GM23338 (cell line): ENCODE measurements at regions not wholly inside any gene's neighbourhood (a gene's known extent, or its start where the extent isn't known, plus 50 kb on each side); places are given as distances from the start of the nearest gene placed in this dataset.

Source experiments
- ATAC-seq: fragments of 200-7000 bp; cut with Tn5 transposase; 3 replicates; pipeline ENCODE4 v1.9.1; 2020
- DNase-seq: peaks from one replicate; pipeline ENCODE4 v3.0.0-alpha.2; 2015; ENCODE audit warnings: low spot score
- H2AFZ ChIP-seq: fragments of 200-600 bp; sonication (generic); 2 replicates; pipeline ENCODE4 v1.8.0; 2016; ENCODE audit warnings: antibody characterized with exemption, mild to moderate bottlenecking, moderate library complexity
- H3F3A ChIP-seq: fragments of 200-600 bp; sonication (generic); replicated peaks from 2 replicates; pipeline ENCODE4 v1.8.0; 2017; ENCODE audit warnings: antibody characterized with exemption, mixed run types, low read depth
- H3K27ac ChIP-seq: fragments of 200-600 bp; sonication (generic); 2 replicates; pipeline ENCODE4 v1.6.1; 2016; ENCODE audit warnings: low read depth
- H3K27me3 ChIP-seq: fragments of 200-600 bp; sonication (generic); 2 replicates; pipeline ENCODE4 v1.8.0; 2016; ENCODE audit warnings: mild to moderate bottlenecking, mixed run types, moderate library complexity; ENCODE audit not compliant: insufficient read depth
- H3K36me3 ChIP-seq: fragments of 200-600 bp; sonication (generic); 2 replicates; pipeline ENCODE4 v1.8.0; 2016; ENCODE audit warnings: mild to moderate bottlenecking; ENCODE audit not compliant: insufficient read depth
- H3K4me1 ChIP-seq: fragments of 200-600 bp; sonication (generic); 2 replicates; pipeline ENCODE4 v1.8.0; 2016; ENCODE audit warnings: mild to moderate bottlenecking, moderate library complexity; ENCODE audit not compliant: insufficient read depth
- H3K4me2 ChIP-seq: fragments of 200-600 bp; sonication (generic); 2 replicates; pipeline ENCODE4 v1.7.1; 2017; ENCODE audit warnings: mixed run types
- H3K4me3 ChIP-seq: fragments of 200-600 bp; sonication (generic); 2 replicates; pipeline ENCODE4 v1.6.1; 2016; ENCODE audit warnings: mixed run types
- H3K79me2 ChIP-seq: fragments of 200-600 bp; sonication (generic); replicated peaks from 2 replicates; pipeline ENCODE4 v1.8.0; 2017; ENCODE audit warnings: mild to moderate bottlenecking; ENCODE audit not compliant: insufficient read depth
- H3K9me2 ChIP-seq: fragments of 200-600 bp; sonication (generic); 2 replicates; pipeline ENCODE4 v1.8.0; 2017; ENCODE audit not compliant: insufficient read depth
- H4K20me1 ChIP-seq: fragments of 200-600 bp; sonication (generic); replicated peaks from 2 replicates; pipeline ENCODE4 v1.8.0; 2017; ENCODE audit warnings: mild to moderate bottlenecking; ENCODE audit not compliant: insufficient read depth
- H3K27ac Mint-ChIP-seq: 2 replicates; pipeline ENCODE4 v1.8.0; 2020; ENCODE audit warnings: inconsistent platforms, mild to moderate bottlenecking, moderate library complexity, mixed read lengths
- H3K27me3 Mint-ChIP-seq: 3 replicates; pipeline ENCODE4 v1.8.0; 2022; ENCODE audit warnings: low read depth, mild to moderate bottlenecking, moderate library complexity, mixed read lengths, inconsistent platforms; ENCODE audit not compliant: insufficient read depth, poor library complexity
- H3K36me3 Mint-ChIP-seq: 3 replicates; pipeline ENCODE4 v1.8.0; 2021; ENCODE audit warnings: low read depth, mild to moderate bottlenecking, inconsistent platforms, moderate library complexity, mixed read lengths
- H3K4me1 Mint-ChIP-seq: 3 replicates; pipeline ENCODE4 v1.8.0; 2020; ENCODE audit warnings: mild to moderate bottlenecking, inconsistent platforms, mixed read lengths
- H3K4me3 Mint-ChIP-seq: 3 replicates; pipeline ENCODE4 v1.8.0; 2021; ENCODE audit warnings: moderate library complexity, mild to moderate bottlenecking, inconsistent platforms, mixed read lengths
- H3K9me3 Mint-ChIP-seq: 3 replicates; pipeline ENCODE4 v1.8.0; 2020; ENCODE audit warnings: moderate library complexity, mild to moderate bottlenecking, inconsistent platforms, mixed read lengths
- CREB1 ChIP-seq: fragments of 250-450 bp; sonication (Bioruptor Pico); IDR thresholded peaks from 2 replicates; pipeline ENCODE4 v1.5.0; 2020; ENCODE audit warnings: low read depth, mild to moderate bottlenecking, moderate library complexity
- ETS1 ChIP-seq: IDR thresholded peaks from 2 replicates; pipeline ENCODE4 v1.6.1; 2016; ENCODE audit warnings: antibody characterized with exemption
- EZH2 ChIP-seq: fragments of 200-600 bp; sonication (generic); IDR thresholded peaks from one replicate; pipeline ENCODE4 v1.8.0; 2017; ENCODE audit warnings: antibody characterized with exemption, mild to moderate bottlenecking, low read depth; ENCODE audit not compliant: unreplicated experiment
- NANOG ChIP-seq: IDR thresholded peaks from 2 replicates; pipeline ENCODE4 v1.6.1; 2016; ENCODE audit warnings: antibody characterized with exemption, borderline replicate concordance
- POLR2AphosphoS5 ChIP-seq: IDR thresholded peaks from 2 replicates; pipeline ENCODE4 v1.6.1; 2016; ENCODE audit warnings: antibody characterized with exemption, low read depth
- REST ChIP-seq: IDR thresholded peaks from one replicate; pipeline ENCODE4 v1.6.1; 2018; ENCODE audit warnings: antibody characterized with exemption; ENCODE audit not compliant: unreplicated experiment
- STAT1 ChIP-seq: IDR thresholded peaks from one replicate; pipeline ENCODE4 v1.6.1; 2016; ENCODE audit warnings: antibody characterized with exemption; ENCODE audit not compliant: unreplicated experiment
- ZNF114 ChIP-seq: fragments of 250-450 bp; sonication (Bioruptor Pico); IDR thresholded peaks from 2 replicates; pipeline ENCODE4 v1.5.0; 2020; ENCODE audit warnings: mild to moderate bottlenecking, moderate library complexity
- TF ChIP-seq, protein P1 (sequence below), 2 experiments: fragments of 200-600 bp in 1 of 2; sonication (generic) in 1 of 2; conservative IDR thresholded peaks; 2 replicates each; pipeline versions ENCODE4 v1.5.1 to v1.6.1; 2016 to 2017; ENCODE audit warnings: antibody characterized with exemption in 2 of 2, low read depth in 2 of 2, mild to moderate bottlenecking in 2 of 2, moderate library complexity in 1 of 2
- TF ChIP-seq, protein P2 (sequence below): fragments of 250-450 bp; sonication (Bioruptor Pico); IDR thresholded peaks from 2 replicates; pipeline ENCODE4 v1.5.0; 2020; ENCODE audit warnings: mild to moderate bottlenecking, moderate library complexity

DNA sequence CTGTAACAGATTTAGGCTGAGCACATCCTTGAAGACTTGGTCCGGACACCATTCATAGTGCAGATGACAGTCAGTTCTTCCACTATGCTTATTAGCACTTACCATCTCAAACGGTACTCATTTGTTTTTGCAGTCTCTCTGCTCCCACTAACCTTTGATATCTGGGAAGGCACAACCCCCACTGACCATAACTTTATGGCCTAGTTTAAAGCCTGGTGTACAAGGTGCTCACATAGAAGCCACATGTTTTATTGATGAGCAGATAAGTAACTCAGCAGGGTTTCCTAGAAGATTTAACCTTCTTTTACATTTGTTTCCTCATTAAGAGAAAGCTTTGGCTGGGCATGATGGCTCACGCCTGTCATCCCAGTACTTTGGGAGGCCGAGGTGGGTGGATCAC, 119.3 kb upstream of the MAGI3 start:
- H3K4me3 ChIP-seq = no peak overlapping the region
- no peak for DNase-seq
- H3K27ac Mint-ChIP-seq = no peak overlapping the region
- no peaks in the 10 kb centered on the region for H3K79me2 ChIP-seq
- ATAC-seq = no peak
- H3K36me3 ChIP-seq = no peaks in the 10 kb centered on the region
- H4K20me1 ChIP-seq = no peaks in the 10 kb centered on the region
- H3K4me1 Mint-ChIP-seq = peaks cover 3% of the 10 kb centered on the region; the same call in 1 of the 3 replicates
- H3K4me3 Mint-ChIP-seq = no peak overlapping the region
- TF ChIP-seq STAT1 (no peak), ETS1 (no peak), NANOG (no peak), EZH2 (no peak), ZNF114 (CRISPR knock-in tag) (no peak), CREB1 (CRISPR knock-in tag) (no peak), POLR2AphosphoS5 (no peak), REST (no peak)
- TF ChIP-seq, protein P1, sequence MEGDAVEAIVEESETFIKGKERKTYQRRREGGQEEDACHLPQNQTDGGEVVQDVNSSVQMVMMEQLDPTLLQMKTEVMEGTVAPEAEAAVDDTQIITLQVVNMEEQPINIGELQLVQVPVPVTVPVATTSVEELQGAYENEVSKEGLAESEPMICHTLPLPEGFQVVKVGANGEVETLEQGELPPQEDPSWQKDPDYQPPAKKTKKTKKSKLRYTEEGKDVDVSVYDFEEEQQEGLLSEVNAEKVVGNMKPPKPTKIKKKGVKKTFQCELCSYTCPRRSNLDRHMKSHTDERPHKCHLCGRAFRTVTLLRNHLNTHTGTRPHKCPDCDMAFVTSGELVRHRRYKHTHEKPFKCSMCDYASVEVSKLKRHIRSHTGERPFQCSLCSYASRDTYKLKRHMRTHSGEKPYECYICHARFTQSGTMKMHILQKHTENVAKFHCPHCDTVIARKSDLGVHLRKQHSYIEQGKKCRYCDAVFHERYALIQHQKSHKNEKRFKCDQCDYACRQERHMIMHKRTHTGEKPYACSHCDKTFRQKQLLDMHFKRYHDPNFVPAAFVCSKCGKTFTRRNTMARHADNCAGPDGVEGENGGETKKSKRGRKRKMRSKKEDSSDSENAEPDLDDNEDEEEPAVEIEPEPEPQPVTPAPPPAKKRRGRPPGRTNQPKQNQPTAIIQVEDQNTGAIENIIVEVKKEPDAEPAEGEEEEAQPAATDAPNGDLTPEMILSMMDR (conservative IDR thresholded peaks at IDR 0.05; ENCODE audit: low read depth in 2 of 2) = no peak
- H3K27ac ChIP-seq = no peak overlapping the region
- H3K4me2 ChIP-seq = no peak overlapping the region
- H3K9me2 ChIP-seq = no peaks in the 10 kb centered on the region
- H3K4me1 ChIP-seq = peaks cover 4% of the 10 kb centered on the region; the same call in 1 of the 2 replicates
- no peaks in the 10 kb centered on the region for H3K9me3 Mint-ChIP-seq
- peaks cover 2% of the 10 kb centered on the region for H3K27me3 Mint-ChIP-seq
- no peaks in the 10 kb centered on the region for H3K36me3 Mint-ChIP-seq
- H3K27me3 ChIP-seq = no peaks in the 10 kb centered on the region
- H2AFZ ChIP-seq = peak overlapping the region; percentile 86; the same call in 1 of the 2 replicates
- no peaks in the 10 kb centered on the region for H3F3A ChIP-seq

- H3K4me1 Mint-ChIP-seq = peaks cover 11% of the 10 kb centered on the region
- no peaks in the 10 kb centered on the region for H3K36me3 ChIP-seq
- no peaks in the 10 kb centered on the region for H4K20me1 ChIP-seq
- no peak overlapping the region for H2AFZ ChIP-seq
- H3K27ac ChIP-seq = no peak overlapping the region
- H3K27me3 ChIP-seq = no peaks in the 10 kb centered on the region
- DNase-seq (no peak), ATAC-seq (no peak)
- H3K27ac Mint-ChIP-seq = no peak overlapping the region
- no peaks in the 10 kb centered on the region for H3K27me3 Mint-ChIP-seq
- no peaks in the 10 kb centered on the region for H3K9me3 Mint-ChIP-seq
- no peak overlapping the region for H3K4me2 ChIP-seq
- no peaks in the 10 kb centered on the region for H3K9me2 ChIP-seq
- no peak overlapping the region for H3K4me3 Mint-ChIP-seq
- H3K4me1 ChIP-seq = peaks cover 17% of the 10 kb centered on the region
- no peak overlapping the region for H3K4me3 ChIP-seq
- 0 out of 2 replicates have a peak, but pooled peaks cover 2% of the 10 kb centered on the region for H3F3A ChIP-seq
- H3K36me3 Mint-ChIP-seq = no peaks in the 10 kb centered on the region
- H3K79me2 ChIP-seq = no peaks in the 10 kb centered on the region
- TF ChIP-seq, protein P2, sequence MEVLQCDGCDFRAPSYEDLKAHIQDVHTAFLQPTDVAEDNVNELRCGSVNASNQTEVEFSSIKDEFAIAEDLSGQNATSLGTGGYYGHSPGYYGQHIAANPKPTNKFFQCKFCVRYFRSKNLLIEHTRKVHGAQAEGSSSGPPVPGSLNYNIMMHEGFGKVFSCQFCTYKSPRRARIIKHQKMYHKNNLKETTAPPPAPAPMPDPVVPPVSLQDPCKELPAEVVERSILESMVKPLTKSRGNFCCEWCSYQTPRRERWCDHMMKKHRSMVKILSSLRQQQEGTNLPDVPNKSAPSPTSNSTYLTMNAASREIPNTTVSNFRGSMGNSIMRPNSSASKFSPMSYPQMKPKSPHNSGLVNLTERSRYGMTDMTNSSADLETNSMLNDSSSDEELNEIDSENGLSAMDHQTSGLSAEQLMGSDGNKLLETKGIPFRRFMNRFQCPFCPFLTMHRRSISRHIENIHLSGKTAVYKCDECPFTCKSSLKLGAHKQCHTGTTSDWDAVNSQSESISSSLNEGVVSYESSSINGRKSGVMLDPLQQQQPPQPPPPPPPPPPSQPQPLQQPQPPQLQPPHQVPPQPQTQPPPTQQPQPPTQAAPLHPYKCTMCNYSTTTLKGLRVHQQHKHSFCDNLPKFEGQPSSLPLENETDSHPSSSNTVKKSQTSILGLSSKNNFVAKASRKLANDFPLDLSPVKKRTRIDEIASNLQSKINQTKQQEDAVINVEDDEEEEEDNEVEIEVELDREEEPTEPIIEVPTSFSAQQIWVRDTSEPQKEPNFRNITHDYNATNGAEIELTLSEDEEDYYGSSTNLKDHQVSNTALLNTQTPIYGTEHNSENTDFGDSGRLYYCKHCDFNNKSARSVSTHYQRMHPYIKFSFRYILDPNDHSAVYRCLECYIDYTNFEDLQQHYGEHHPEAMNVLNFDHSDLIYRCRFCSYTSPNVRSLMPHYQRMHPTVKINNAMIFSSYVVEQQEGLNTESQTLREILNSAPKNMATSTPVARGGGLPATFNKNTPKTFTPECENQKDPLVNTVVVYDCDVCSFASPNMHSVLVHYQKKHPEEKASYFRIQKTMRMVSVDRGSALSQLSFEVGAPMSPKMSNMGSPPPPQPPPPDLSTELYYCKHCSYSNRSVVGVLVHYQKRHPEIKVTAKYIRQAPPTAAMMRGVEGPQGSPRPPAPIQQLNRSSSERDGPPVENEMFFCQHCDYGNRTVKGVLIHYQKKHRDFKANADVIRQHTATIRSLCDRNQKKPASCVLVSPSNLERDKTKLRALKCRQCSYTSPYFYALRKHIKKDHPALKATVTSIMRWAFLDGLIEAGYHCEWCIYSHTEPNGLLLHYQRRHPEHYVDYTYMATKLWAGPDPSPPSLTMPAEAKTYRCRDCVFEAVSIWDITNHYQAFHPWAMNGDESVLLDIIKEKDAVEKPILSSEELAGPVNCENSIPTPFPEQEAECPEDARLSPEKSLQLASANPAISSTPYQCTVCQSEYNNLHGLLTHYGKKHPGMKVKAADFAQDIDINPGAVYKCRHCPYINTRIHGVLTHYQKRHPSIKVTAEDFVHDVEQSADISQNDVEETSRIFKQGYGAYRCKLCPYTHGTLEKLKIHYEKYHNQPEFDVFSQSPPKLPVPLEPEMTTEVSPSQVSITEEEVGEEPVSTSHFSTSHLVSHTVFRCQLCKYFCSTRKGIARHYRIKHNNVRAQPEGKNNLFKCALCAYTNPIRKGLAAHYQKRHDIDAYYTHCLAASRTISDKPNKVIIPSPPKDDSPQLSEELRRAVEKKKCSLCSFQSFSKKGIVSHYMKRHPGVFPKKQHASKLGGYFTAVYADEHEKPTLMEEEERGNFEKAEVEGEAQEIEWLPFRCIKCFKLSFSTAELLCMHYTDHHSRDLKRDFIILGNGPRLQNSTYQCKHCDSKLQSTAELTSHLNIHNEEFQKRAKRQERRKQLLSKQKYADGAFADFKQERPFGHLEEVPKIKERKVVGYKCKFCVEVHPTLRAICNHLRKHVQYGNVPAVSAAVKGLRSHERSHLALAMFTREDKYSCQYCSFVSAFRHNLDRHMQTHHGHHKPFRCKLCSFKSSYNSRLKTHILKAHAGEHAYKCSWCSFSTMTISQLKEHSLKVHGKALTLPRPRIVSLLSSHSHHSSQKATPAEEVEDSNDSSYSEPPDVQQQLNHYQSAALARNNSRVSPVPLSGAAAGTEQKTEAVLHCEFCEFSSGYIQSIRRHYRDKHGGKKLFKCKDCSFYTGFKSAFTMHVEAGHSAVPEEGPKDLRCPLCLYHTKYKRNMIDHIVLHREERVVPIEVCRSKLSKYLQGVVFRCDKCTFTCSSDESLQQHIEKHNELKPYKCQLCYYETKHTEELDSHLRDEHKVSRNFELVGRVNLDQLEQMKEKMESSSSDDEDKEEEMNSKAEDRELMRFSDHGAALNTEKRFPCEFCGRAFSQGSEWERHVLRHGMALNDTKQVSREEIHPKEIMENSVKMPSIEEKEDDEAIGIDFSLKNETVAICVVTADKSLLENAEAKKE = no peak
Measured at GRCh38 chr1:113275083-113275482, 115.2 kb upstream of the MAGI3 start.
